ENCODE measurements at regions not wholly inside any gene's neighbourhood (a gene's known extent, or its start where the extent isn't known, plus 50 kb on each side); places are given as distances from the start of the nearest gene placed in this dataset.

DNA sequence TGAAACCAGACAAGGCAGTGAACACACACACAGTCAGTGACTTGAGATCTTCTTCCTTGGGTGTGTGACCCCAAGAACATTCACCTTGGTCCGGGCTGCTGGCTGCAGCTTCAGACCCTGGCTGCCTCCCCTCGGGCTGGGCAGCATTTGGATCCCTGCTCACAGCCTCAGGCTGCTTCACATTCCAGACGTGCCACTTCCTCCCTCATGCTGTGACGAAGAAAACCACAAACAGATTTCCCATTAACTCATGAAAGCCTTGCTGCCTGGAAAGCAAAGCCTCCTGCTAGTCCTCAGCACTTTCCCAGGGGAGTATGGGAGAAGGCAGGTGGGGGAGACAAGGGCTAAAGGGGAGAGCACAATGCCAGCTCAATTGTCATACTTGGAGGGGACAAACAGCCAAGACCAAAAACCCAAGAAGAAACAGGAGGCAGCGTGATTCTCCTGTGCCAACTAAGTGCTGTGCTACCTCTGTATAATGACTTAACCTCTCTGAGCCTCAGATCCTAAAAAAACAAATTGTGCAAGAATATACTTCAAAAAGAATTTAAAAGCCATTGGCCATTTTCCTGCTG lies 594.6 kb upstream of the BRINP1 start:
- TF ChIP-seq, protein P1, sequence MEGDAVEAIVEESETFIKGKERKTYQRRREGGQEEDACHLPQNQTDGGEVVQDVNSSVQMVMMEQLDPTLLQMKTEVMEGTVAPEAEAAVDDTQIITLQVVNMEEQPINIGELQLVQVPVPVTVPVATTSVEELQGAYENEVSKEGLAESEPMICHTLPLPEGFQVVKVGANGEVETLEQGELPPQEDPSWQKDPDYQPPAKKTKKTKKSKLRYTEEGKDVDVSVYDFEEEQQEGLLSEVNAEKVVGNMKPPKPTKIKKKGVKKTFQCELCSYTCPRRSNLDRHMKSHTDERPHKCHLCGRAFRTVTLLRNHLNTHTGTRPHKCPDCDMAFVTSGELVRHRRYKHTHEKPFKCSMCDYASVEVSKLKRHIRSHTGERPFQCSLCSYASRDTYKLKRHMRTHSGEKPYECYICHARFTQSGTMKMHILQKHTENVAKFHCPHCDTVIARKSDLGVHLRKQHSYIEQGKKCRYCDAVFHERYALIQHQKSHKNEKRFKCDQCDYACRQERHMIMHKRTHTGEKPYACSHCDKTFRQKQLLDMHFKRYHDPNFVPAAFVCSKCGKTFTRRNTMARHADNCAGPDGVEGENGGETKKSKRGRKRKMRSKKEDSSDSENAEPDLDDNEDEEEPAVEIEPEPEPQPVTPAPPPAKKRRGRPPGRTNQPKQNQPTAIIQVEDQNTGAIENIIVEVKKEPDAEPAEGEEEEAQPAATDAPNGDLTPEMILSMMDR (IDR thresholded peaks at IDR 0.05), result no peak
- no peak for TF ChIP-seq GABPB1 (CRISPR knock-in tag; IDR thresholded peaks at IDR 0.05)
- TF ChIP-seq, protein P2, sequence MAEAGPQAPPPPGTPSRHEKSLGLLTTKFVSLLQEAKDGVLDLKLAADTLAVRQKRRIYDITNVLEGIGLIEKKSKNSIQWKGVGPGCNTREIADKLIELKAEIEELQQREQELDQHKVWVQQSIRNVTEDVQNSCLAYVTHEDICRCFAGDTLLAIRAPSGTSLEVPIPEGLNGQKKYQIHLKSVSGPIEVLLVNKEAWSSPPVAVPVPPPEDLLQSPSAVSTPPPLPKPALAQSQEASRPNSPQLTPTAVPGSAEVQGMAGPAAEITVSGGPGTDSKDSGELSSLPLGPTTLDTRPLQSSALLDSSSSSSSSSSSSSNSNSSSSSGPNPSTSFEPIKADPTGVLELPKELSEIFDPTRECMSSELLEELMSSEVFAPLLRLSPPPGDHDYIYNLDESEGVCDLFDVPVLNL (CRISPR knock-in tag; IDR thresholded peaks at IDR 0.05; ENCODE audit: borderline replicate concordance, low read depth), result no peak
- TF ChIP-seq, protein P3, sequence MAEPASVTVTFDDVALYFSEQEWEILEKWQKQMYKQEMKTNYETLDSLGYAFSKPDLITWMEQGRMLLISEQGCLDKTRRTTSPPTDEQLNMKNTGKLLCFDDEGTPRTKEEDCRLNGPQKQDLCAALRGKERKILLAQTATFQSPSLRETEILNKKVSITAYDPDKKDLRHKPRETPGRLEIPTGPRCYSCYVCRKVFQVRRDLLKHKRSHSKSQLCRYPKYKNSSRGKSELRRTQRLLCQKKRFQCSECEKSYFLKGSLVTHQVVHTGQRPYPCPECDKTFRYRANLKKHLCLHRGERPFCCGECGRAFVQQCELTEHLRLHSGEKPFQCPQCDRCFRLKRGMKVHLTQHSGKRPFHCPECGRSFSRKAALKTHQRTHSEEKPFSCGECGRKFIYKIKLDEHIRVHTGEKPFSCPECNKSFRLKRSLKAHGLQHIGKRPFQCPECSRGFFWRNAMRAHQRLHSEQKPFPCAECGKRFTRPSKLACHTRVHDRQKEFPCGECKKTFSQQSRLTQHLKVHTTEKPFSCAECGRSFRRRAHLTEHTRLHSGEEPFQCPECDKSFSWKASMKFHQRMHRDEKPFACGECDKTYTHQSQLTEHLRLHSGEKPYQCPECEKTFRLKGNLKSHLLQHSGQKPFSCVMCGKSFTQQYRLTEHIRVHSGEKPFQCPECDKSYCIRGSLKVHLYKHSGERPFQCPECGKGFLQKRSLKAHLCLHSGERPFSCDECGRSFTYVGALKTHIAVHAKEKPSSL (CRISPR knock-in tag; conservative IDR thresholded peaks at IDR 0.05), result no peak
- TF ChIP-seq SMAD3 (CRISPR knock-in tag; IDR thresholded peaks at IDR 0.05; ENCODE audit: borderline replicate concordance), result 0 out of 2 replicates have a peak, but pooled peaks have one; percentile 37
- TF ChIP-seq ETV6 (CRISPR knock-in tag; IDR thresholded peaks at IDR 0.05), result no peak; the same call in none of the 2 replicates
- no peak for TF ChIP-seq NFYB (CRISPR knock-in tag; conservative IDR thresholded peaks at IDR 0.05; ENCODE audit: low read depth)
- TF ChIP-seq, protein P4, sequence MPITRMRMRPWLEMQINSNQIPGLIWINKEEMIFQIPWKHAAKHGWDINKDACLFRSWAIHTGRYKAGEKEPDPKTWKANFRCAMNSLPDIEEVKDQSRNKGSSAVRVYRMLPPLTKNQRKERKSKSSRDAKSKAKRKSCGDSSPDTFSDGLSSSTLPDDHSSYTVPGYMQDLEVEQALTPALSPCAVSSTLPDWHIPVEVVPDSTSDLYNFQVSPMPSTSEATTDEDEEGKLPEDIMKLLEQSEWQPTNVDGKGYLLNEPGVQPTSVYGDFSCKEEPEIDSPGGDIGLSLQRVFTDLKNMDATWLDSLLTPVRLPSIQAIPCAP (CRISPR knock-in tag; IDR thresholded peaks at IDR 0.05), result no peak
- no peak for TF ChIP-seq ELF4 (CRISPR knock-in tag; IDR thresholded peaks at IDR 0.05; ENCODE audit: low read depth)
- TF ChIP-seq FOXJ3 (CRISPR knock-in tag; IDR thresholded peaks at IDR 0.05; ENCODE audit: borderline replicate concordance), result no peak
- no peak for TF ChIP-seq RELA (CRISPR knock-in tag; IDR thresholded peaks at IDR 0.05; ENCODE audit: borderline replicate concordance)
- TF ChIP-seq, protein P5, sequence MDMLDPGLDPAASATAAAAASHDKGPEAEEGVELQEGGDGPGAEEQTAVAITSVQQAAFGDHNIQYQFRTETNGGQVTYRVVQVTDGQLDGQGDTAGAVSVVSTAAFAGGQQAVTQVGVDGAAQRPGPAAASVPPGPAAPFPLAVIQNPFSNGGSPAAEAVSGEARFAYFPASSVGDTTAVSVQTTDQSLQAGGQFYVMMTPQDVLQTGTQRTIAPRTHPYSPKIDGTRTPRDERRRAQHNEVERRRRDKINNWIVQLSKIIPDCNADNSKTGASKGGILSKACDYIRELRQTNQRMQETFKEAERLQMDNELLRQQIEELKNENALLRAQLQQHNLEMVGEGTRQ (CRISPR knock-in tag; IDR thresholded peaks at IDR 0.05), result no peak; the same call in 1 of the 2 replicates
